GM12875 (cell line): ENCODE measurements at regions not wholly inside any gene's neighbourhood (a gene's known extent, or its start where the extent isn't known, plus 50 kb on each side); places are given as distances from the start of the nearest gene placed in this dataset.

Experiments
- H3K4me3 ChIP-seq: one replicate; pipeline ENCODE4 v1.5.1; 2011; ENCODE audit warnings: low read depth, low read length, control low read depth
- CTCF ChIP-seq: IDR thresholded peaks from 2 replicates; pipeline ENCODE4 v1.5.1; 2011; ENCODE audit warnings: low read depth, mild to moderate bottlenecking, control low read depth, inconsistent platforms, low read length, moderate library complexity, borderline replicate concordance; ENCODE audit not compliant: insufficient read depth

GRCh38 chr20:21982559-21982958, 277.1 kb downstream of the PAX1 start:
- no peak overlapping the region for H3K4me3 ChIP-seq
- TF ChIP-seq CTCF, result no peak

- TF ChIP-seq CTCF, result no peak
- no peak overlapping the region for H3K4me3 ChIP-seq
Observed at GRCh38 chr20:21981597-21982344, 276.3 kb downstream of the PAX1 start.

GRCh38 chr20:21981179-21981578, 275.7 kb downstream of the PAX1 start:
- H3K4me3 ChIP-seq, result no peak overlapping the region
- no peak for TF ChIP-seq CTCF

- no peak overlapping the region for H3K4me3 ChIP-seq
- no peak for TF ChIP-seq CTCF
Observed at GRCh38 chr20:21971436-21971835, 266.0 kb downstream of the PAX1 start.

- H3K4me3 ChIP-seq, result no peak overlapping the region
- no peak for TF ChIP-seq CTCF
Observed at GRCh38 chr20:21968486-21968885, 263.0 kb downstream of the PAX1 start.

- no peak for TF ChIP-seq CTCF
- no peak overlapping the region for H3K4me3 ChIP-seq
Observed at GRCh38 chr20:21967481-21967880, 262.0 kb downstream of the PAX1 start.

- no peak overlapping the region for H3K4me3 ChIP-seq
- no peak for TF ChIP-seq CTCF
Observed at GRCh38 chr20:21956591-21956990, 251.1 kb downstream of the PAX1 start.
